GM21526 (cell line): ENCODE measurements at regions not wholly inside any gene's neighbourhood (a gene's known extent, or its start where the extent isn't known, plus 50 kb on each side); places are given as distances from the start of the nearest gene placed in this dataset.

ENCODE experiments used
- ATAC-seq: cut with Tn5 transposase; IDR thresholded peaks from one replicate; pipeline ENCODE4 v1.9.1; 2021; ENCODE audit warnings: moderate library complexity; ENCODE audit not compliant: unreplicated experiment, low FRiP score

DNA sequence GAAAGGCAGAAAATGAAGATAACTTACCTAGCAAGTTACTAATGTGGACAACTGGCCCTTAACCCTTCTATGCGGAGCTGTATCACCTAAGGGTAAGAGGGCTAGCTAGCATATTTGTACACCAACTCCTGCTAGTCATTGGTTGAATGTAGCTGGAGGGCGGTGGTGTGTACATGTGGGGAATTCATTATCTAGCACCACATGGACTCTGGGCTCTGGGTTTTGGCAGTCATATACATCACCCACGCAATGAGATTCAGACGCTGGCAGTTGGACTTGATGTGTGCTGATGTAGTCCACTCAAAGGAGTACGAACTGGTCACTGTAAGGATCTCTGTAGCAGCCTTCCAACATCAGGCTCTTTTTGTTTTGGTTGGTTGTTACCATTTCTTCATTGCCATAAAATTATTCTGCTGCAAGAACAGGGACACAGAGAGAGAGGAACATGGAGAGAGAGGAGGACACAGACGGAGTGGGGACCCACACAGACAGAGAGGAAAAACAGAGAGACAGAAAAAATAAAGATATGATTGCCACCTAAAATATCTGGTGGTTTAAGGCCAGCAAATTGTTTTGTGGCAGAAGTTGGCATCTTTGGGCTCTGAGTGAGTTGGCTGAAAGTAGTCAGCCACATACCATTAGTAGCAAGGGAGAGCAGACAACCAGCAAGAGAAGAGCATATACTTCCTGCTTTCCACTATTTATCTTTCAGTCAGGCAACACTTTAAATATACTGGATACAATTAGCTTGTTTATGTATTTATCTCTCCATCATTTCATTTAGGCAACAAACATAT is 76.7 kb upstream of the MTPN start:
- ATAC-seq: no peak

GRCh38 chr7:136051203-136051928 is 74.2 kb upstream of the MTPN start:
- no peak for ATAC-seq

- ATAC-seq: no peak
Observed at GRCh38 chr7:136050462-136050847, 73.3 kb upstream of the MTPN start.

- ATAC-seq: no peak
Observed at GRCh38 chr7:136049818-136050461, 72.8 kb upstream of the MTPN start.

DNA sequence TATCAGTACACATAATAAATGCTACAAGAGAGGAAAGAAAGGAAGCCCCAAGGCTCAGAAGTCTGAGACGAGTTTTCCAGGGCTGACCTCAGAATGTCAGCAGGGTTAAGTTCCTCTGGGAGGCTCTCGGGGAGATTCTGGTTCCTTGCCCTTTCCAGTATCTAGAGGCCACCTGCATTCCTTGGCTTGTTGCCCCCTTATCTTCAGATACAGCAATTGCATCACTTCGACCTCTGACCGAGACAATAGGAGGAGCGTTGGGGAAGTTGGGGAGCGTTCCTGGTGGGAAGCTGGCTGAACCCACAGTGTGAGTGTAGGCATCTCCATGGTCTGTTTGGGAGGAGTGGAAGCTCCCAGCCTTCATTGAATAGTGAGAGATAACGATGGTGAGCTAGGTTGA is 72.0 kb upstream of the MTPN start:
- ATAC-seq: no peak

DNA sequence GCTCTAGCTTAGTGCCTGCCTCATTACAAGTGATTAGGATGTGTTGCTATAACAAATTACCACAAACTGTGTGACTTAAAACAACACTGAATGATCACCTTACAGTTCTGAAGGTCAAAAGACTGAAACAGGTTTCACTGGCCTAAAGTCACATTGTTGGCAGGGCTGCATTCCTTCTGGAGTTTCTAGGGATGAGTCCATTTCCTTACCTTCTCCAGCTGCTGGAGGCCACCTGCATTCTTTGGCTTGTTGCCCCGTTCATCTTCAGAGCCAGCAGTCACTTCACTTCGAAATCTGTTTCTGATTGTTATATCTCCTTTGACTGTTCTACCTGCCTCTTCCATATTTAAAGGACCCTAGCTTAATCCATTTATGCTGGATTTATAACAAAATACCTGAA is 69.4 kb upstream of the MTPN start:
- ATAC-seq: no peak

DNA sequence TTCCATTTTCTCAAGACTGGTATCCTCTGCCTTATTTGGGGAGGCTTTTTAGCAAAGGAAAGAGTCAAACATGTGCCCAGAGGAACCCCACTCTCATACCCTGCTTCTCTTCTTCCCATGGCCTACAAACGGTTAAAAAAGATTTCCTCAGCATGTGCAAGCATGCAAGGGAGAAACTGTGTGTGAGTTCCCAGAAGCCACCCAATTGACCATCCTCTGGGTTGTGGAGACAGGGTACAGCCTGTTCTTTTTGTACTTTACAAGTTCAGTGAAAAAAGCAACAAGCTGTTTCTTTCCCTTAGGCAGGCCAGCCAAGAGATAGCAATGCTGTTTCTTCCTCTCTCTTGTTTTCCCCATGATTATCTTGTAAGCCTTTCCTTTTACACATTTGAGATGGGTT is 68.8 kb upstream of the MTPN start:
- no peak for ATAC-seq

- ATAC-seq: no peak
Observed at GRCh38 chr7:136045181-136045580, 68.0 kb upstream of the MTPN start.

- ATAC-seq: no peak
Observed at GRCh38 chr7:136039577-136040345, 62.6 kb upstream of the MTPN start.

DNA sequence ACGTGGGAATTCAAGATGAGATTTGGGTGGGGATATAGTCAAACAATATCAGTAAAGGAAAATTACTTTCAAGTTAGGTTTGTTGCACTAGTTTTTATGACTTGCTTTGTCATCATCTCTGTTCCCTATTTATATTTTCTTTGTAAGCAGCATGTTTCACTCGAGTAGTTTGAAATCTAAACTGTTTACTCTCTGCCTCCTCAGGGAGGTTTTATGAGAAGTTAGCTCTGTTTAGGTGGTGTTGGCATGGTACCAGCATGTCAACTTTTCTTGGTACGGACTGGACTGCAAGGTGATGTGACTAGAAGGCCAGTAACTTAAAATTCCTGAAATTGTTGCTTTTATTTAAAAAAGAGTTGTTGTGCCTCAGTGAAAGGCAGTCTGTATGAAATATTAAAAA is 59.2 kb upstream of the MTPN start:
- ATAC-seq: no peak

GRCh38 chr7:136034132-136034531 is 57.0 kb upstream of the MTPN start:
- ATAC-seq: no peak

DNA sequence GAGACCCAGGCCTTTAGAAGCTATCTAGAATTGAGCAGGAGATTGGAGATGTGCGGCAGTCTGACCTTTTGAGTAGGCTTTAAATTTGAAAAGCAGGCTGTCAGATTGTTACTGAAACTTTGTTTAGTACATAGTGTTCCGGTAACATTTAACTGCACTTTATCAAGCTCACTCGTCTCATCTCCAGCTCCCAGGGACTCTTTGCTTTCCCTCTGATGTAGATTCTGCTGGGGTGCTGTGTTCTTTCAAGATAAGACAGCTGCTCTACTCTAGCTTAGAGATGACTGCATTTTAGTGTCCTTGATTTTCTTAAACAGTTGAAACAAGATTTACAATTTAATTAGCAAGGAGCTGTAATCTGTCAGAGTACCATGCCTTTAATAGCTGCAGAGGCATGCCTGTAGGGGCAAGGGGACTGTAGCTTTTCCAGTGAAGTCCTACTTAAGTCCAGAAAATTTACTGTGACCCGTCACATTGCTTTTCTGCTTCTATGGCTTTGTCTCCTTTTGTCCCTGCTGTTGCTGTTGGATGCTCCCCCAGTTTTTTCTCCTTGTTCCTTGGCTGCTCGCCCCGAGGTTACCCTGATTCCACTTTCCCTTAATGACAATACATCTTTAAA is 56.4 kb upstream of the MTPN start:
- no peak for ATAC-seq

- peak; percentile 82 for ATAC-seq
Observed at GRCh38 chr7:136030867-136031318, 53.7 kb upstream of the MTPN start.

GRCh38 chr7:136030330-136030729 is 53.2 kb upstream of the MTPN start:
- ATAC-seq: no peak

GRCh38 chr7:136027160-136027559 is 50.0 kb upstream of the MTPN start:
- ATAC-seq: no peak
